Ishikawa (cell line): ENCODE measurements at regions not wholly inside any gene's neighbourhood (a gene's known extent, or its start where the extent isn't known, plus 50 kb on each side); places are given as distances from the start of the nearest gene placed in this dataset.

ENCODE experiments used
- EP300 ChIP-seq: IDR thresholded peaks from 2 replicates; pipeline ENCODE4 v1.6.1; 2012; ENCODE audit warnings: borderline replicate concordance
- FOXM1 ChIP-seq: IDR thresholded peaks from 2 replicates; pipeline ENCODE4 v1.6.1; 2012; ENCODE audit warnings: low read depth, borderline replicate concordance
- NFIC ChIP-seq: IDR thresholded peaks from 2 replicates; pipeline ENCODE4 v1.6.1; 2012
- RAD21 ChIP-seq: IDR thresholded peaks from 2 replicates; pipeline ENCODE4 v1.6.1; 2012; ENCODE audit warnings: low read depth
- TAF1 ChIP-seq: IDR thresholded peaks from 2 replicates; pipeline ENCODE4 v1.6.1; 2012; ENCODE audit warnings: low read depth, mild to moderate bottlenecking
- YY1 ChIP-seq: IDR thresholded peaks from 2 replicates; pipeline ENCODE4 v1.6.1; 2012; ENCODE audit warnings: low read depth
- TF ChIP-seq, protein P1 (sequence below): IDR thresholded peaks from 2 replicates; pipeline ENCODE4 v1.6.1; 2012

GRCh38 chr2:133640103-133640502, 71.8 kb upstream of the NCKAP5 start:
- TF ChIP-seq NFIC (no peak), RAD21 (no peak), YY1 (no peak), TAF1 (no peak), EP300 (no peak), FOXM1 (no peak)
- TF ChIP-seq, protein P1, sequence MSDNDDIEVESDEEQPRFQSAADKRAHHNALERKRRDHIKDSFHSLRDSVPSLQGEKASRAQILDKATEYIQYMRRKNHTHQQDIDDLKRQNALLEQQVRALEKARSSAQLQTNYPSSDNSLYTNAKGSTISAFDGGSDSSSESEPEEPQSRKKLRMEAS = no peak
